Coronary artery (tissue), 2 donors: ENCODE measurements at regions not wholly inside any gene's neighbourhood (a gene's known extent, or its start where the extent isn't known, plus 50 kb on each side); places are given as distances from the start of the nearest gene placed in this dataset.

Experiments used
- DNase-seq: peaks from one replicate; pipeline ENCODE4 v3.0.0-alpha.2; 2017; ENCODE audit warnings: low spot score
- H3K27ac ChIP-seq, 2 donors: fragments of 200-600 bp; sonication (generic); one replicate each; pipeline ENCODE4 v1.5.1; 2016 to 2019
- H3K4me3 ChIP-seq: fragments of 200-600 bp; sonication (generic); 2 replicates; pipeline ENCODE4 v1.5.1; 2016; ENCODE audit warnings: mild to moderate bottlenecking, moderate library complexity
- CTCF ChIP-seq: fragments of 200-600 bp; sonication (generic); IDR thresholded peaks from one replicate; pipeline ENCODE4 v1.5.1; 2019; ENCODE audit warnings: antibody characterized with exemption

- no peak for TF ChIP-seq CTCF
- Histone ChIP-seq H3K4me3 (no peak overlapping the region), H3K27ac (no peak overlapping the region)
- peak; percentile 33 for DNase-seq
Observed at GRCh38 chr16:79355600-79356358, 244.8 kb downstream of the MAF start.

DNA sequence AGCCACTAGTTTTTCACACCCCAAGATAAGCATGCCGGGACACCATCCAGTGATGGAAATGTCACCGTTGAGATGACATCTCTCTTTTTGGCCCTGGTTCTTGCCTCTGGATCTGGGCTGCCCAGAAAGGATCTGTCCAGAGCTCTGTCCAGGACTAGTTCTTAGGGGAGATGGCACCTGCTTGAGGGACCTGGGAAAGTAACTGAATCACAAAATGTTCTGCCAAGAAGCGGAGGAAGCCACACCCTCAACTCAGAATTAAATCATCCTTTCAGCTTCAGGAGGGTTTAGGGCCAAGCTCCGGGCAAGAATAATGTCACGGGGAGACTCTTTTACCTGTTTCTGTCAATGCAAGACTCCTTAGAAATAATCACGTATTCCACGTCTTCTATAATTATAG lies 248.6 kb downstream of the MAF start:
- no peak overlapping the region for H3K4me3 ChIP-seq
- peak; percentile 24 for DNase-seq
- no peak overlapping the region for H3K27ac ChIP-seq
- no peak for TF ChIP-seq CTCF

GRCh38 chr16:79349803-79350202 lies 250.7 kb downstream of the MAF start:
- TF ChIP-seq CTCF = no peak
- no peak overlapping the region for H3K27ac ChIP-seq
- DNase-seq = no peak

DNA sequence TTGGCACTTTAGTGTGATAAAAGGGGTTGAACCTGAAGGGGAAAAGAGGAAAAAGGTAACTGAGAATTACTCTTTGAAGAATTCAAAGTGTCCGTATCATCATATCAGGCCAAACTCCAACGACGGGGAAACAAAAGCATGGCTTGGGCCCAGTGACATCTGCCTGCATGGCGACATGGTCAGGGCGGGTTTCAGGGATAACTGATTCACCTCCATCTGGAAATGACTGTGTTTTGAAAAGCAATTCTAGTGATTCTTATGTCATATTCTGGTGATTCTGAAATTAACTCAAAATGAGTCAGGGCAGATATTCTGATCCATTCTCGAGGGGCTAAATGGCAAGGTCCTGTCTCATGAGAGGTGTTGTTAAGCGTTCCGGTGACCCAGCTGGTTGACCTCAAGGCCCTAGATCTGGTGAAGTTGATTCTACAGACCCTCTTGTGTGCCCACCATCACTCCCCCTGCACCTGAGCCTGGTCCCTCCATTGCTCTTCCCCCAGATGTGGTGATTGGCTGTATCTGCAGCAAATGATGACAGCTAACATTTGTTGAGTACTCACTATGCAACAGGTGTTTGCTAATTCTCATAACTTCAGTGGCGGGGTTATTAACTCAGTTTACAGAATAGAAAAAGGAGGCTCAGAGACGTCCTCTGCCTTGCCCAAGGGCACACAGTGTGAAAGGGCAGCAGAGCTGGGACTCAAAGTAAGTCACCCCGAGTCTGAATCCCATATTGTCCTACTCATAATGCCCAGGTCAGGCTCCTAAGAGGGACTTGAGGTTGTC lies 251.8 kb downstream of the MAF start:
- TF ChIP-seq CTCF = no peak
- no peak for DNase-seq
- Histone ChIP-seq H3K4me3 (no peak overlapping the region), H3K27ac (no peak overlapping the region)

More at GRCh38 chr16:79349803-79350202, 250.7 kb downstream of the MAF start:
- H3K4me3 ChIP-seq = no peak overlapping the region

- TF ChIP-seq CTCF = no peak
- no peak overlapping the region for H3K27ac ChIP-seq
- peak overlapping the region; percentile 22 for H3K4me3 ChIP-seq
- DNase-seq = no peak
Observed at GRCh38 chr16:79347277-79347676, 253.3 kb downstream of the MAF start.

DNA sequence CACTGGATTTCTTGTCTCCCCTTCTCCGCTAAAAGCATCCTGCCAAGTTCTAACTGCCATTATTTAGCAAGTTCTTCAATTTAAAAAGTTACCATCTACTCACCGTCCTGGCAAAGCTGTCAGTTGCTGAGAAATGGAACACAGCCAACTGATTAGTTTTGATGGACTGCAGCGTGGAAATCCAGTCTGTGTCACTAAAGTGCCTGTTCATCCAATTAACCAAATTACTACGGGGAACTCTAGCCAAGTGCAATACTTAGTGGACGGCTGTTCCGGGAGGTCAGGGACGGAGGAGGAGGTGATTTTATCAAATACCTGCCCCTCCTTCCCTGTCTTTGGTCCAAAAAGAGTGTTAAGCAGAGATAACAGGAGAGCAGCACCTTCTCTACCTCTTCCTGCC lies 260.7 kb downstream of the MAF start:
- TF ChIP-seq CTCF = no peak
- H3K4me3 ChIP-seq = no peak overlapping the region
- H3K27ac ChIP-seq = no peak overlapping the region
- DNase-seq = peak; percentile 12

DNA sequence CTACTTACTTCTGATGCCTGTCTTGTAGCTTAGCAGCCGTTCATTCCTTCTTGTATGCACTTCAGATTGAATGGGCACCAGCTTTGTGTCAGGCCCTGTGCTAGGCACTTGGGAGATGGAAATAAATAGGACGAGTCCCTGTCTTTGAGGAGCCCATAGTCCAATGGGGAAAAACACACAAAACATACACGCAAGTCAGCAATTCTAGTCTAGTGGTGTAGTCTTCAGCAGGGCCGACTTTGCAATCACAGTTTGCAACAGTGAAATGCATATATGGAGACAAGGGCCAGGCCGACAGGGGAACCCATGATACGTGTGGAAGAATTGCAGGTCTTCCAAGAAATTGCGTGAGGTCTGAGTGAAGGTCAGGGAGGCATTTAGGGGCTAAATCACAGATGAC lies 262.6 kb downstream of the MAF start:
- Histone ChIP-seq H3K27ac (no peak overlapping the region), H3K4me3 (no peak overlapping the region)
- DNase-seq = no peak
- no peak for TF ChIP-seq CTCF
